ENCODE measurements at regions not wholly inside any gene's neighbourhood (a gene's known extent, or its start where the extent isn't known, plus 50 kb on each side); places are given as distances from the start of the nearest gene placed in this dataset.

DNA sequence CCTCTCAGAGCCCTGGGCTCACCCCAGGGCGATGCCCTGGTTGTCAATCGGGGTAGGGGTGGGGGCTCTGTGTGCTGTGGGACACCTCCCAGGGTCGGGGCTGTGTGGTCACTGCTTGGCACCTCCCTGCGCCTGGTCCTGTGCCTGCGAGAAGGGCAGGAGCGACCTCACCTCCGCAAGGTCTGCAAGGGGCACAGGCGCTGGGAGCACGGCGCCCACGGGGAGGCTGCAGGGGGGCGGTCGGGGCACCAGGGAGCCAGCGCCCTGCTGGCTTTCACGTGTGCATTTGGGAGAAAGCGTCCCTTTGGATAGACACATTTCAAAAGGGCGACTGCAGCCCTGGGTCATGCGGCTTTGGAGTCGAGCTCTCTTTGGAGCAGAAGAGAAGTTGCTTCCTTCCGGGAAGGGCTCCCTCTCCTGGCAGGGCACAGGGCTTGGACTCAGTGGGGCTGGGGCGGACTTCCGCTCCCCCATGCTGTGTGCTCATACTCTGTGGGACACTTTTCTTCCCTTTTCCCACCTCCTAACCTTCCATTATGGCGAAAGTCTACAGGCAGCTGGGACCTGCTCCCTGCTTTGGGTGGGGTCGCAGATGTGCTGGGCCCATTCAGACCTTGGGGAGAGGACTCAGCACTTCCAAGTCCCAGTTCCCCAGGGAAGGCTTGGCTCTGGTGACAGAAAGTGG is 52.9 kb upstream of the SLC28A3 start:
- no peak for DNase-seq

DNA sequence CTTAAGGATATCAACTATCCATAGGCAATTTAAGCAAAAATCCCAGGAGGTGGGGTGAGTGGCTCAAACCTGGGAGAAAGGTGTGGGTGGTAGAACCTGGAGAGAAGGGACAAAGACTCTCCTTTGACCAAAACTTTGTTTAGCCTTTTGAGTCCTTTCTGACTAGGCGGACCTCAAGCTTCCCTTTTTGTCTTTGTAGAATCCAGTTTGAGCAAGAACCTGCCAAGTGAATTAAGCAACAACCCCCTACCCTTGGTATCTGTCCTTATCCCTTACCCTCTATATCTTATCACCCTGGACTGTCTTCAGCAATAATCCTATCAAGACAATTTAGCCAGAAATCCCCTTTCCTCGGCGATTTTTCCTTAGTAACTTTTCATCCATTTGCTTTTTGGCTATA is 53.5 kb upstream of the SLC28A3 start:
- DNase-seq, result no peak

DNA sequence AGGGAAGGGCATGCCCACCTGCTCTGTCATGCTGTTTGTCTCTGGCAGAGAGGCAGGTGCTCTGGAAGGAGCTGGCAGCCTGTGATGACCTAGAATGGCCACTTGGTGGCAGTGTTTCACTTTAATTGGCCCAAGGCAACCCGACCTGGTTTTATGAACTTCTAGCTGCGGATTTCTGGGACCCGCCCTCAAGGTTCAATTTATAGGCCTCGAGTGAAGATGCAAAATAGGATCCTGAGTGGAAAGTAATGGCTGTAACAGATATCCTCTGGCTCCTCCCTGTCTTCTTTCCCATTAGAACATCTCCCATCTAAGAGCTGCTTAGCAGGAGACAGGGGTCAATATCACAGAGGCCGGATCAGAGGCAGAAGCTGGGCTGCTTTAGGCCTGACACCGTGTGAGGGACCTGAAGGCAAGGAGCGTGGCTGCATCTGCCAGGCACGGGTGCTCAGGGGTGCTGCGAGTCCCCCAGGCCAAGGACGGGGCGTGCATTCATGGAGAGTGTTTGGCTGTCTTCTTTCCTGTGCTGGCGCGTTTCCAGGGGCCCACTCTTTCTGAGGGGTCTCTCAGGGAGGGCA is 56.7 kb upstream of the SLC28A3 start:
- DNase-seq, result peak in 51 of 56 donors; percentile 2 to 81 (median 40)

DNA sequence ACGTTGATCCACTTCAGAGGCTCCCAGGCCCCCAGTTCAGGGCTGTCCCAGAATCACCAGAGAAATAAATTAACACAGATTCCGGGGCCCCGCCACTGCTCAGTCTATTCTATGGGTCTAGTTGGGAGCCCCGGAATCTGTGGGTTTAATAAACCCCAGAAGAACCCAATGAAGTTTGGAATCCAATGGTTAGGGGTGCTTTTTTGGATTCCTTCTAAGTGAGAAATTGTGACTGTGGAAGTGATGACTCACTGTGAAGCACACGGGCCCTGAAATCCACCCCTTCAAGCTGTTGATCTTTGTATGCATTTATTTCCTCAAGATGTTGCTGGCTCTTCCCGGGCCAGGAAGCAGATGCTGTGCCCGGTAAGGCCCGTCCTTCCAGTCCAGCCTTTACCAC is 57.3 kb upstream of the SLC28A3 start:
- DNase-seq, result no peak

DNA sequence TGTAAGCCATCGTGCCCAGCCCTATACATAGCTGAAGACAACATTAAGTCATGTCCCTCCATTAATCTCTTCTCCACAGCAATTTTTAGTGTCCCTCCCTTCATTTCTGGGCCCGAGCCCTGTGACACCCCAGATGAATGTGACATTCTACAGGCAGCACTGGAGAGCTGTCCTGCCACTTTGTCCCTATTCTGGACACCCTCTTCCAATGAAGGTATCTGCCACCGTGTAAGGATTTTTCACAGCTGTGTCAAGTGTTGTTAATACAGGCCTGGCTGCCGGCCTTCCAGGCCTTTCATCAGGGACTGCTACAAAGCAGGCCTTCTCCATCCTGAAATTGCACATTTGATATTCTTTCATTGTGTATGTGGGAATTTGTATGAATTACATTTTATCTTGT is 62.0 kb upstream of the SLC28A3 start:
- no peak for DNase-seq

- no peak for DNase-seq
These were observed 62.7 kb upstream of the SLC28A3 start for GRCh38 chr9:84403288-84403687.

GRCh38 chr9:84404095-84404686 is 63.6 kb upstream of the SLC28A3 start:
- peak in 2 of 56 donors; percentile 2 to 6 for DNase-seq

DNA sequence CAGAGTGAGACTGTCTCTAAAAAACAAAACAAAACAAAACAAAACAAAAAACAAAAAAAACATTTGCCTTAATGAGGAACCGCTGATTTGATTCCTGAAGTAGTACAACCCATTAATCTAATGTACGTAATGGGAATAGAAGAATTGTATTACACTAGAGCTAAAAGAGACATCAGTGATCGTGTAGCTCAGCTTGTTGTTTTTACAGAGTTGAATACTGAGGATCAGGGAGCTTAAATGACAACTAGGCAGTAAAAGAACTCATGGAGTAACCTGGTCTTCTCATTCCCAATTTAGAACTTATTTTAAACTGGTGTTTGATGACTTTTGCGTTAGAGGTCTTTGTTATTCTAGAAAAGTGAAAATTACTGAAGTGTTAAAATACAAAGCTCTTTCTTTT is 65.1 kb upstream of the SLC28A3 start:
- DNase-seq, result no peak

DNA sequence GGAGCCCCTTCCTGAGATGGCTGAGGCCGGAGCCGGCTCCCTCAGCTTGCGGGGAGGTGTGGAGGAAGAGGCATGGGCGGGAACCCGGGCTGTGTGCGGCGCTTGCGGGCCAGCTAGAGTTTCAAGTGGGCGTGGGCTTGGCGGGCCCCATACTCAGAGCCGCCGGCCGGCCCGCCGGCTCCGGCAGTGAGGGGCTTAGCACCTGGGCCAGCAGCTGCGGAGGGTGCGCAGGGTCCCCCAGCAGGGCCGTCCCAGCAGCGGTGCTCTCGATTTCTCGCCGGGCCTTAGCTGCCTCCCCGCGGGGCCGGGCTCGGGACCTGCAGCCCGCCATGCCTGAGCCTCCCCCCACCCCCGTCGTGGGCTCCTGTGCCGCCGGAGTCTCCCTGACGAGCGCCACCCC is 67.9 kb upstream of the SLC28A3 start:
- no peak for DNase-seq

GRCh38 chr9:84411683-84412267 is 71.2 kb upstream of the SLC28A3 start:
- peak in 1 of 56 donors; percentile 3 for DNase-seq

DNA sequence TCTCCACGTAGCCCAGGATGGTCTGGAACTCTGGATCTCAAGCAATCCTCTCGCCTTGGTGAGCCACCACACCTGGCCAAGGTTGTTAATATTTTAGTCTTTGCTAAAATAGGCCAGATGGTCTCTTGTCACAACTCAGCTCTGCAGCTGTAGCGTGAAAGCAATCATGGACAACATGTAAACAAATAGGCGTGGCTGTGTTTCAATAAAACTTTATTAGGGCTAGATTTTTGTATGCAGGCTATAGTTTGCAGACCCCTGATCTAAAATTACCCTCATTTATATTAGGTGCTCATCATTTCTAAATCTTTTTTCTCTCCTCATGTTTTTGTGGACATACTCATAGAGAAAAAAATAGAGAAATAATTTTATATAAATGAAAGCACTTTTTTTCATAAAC is 72.1 kb upstream of the SLC28A3 start:
- DNase-seq, result no peak

- no peak for DNase-seq
These were observed 72.7 kb upstream of the SLC28A3 start for GRCh38 chr9:84413301-84413700.

DNA sequence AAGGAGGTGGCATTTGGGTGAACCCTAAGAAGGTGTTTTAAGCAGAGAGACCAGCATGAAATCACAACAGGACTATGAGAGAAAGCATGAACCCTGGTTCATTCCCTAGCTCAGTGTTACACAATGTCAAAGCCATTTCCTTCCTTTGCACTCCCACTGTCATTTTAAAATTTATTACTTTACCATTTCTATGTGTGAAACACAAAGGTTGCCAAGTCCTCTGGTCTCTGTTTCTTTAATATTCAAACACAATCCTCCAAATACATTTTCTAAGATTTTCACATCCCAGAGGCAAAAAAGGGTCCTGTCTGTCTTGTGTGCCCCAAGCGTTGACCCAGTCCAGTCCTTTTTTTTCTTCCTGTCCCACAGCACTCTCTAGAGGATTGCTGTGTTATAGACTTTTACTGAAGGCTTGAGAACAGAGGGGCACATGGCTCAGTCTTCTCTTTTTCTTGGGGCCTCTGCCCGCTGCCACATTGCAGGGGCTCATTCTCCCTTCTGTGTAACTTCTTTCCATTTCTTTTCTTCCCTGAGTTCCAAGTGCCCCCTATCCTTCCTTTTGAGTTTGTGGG is 78.6 kb upstream of the SLC28A3 start:
- DNase-seq, result no peak

- no peak for DNase-seq
These were observed 84.4 kb upstream of the SLC28A3 start for GRCh38 chr9:84424931-84425330.

GRCh38 chr9:84432746-84433145 is 92.2 kb upstream of the SLC28A3 start:
- no peak for DNase-seq

GRCh38 chr9:84435902-84436301 is 95.3 kb upstream of the SLC28A3 start:
- DNase-seq, result peak in 1 of 56 donors; percentile 1

- DNase-seq, result peak in 3 of 56 donors; percentile 2 to 18 (median 7)
These were observed 96.0 kb upstream of the SLC28A3 start for GRCh38 chr9:84436386-84437109.

GRCh38 chr9:84438391-84438790 is 97.8 kb upstream of the SLC28A3 start:
- DNase-seq, result no peak

GRCh38 chr9:84439250-84439649 is 98.7 kb upstream of the SLC28A3 start:
- DNase-seq, result no peak

- no peak for DNase-seq
These were observed 102.2 kb upstream of the SLC28A3 start for GRCh38 chr9:84442712-84443111.

DNA sequence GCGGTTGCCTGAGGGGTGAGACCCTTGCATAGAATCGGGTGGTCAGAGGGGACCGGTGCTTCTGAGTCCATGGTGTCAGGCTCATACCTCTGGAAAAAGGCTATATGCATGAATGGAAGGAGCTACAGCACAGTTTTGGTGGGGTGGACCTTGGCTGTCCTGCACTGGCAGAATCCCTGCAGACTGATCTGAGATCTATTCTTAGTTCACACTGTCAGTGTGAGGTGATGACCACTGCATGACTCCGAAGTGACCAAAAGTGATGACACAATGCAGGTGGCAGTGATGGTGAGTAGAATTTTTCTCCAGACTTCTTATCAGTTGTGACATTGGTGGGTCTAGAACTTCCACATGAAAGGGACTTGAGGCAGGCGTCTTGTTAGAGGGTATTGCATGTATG is 105.2 kb upstream of the SLC28A3 start:
- DNase-seq, result no peak

DNA sequence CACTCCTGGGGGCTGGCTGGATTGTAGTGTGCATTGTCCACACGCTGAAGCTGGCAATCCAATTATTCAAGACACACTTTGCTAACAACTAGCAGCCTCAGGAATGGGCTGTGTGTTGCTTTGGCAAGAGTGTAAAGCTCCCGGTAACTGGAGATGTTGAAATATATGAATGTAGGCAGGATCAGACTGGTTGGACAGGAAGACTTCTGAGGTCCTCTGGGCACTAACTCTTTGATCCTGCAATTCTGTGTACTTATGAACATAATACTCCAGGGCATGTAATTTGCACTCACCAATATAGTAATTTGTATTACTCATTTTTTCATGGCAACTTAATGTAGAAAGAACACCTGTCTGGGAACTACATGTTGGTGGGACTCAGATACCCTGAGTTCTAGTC is 106.7 kb upstream of the SLC28A3 start:
- DNase-seq, result no peak
